ENCODE measurements at regions not wholly inside any gene's neighbourhood (a gene's known extent, or its start where the extent isn't known, plus 50 kb on each side); places are given as distances from the start of the nearest gene placed in this dataset.

DNA sequence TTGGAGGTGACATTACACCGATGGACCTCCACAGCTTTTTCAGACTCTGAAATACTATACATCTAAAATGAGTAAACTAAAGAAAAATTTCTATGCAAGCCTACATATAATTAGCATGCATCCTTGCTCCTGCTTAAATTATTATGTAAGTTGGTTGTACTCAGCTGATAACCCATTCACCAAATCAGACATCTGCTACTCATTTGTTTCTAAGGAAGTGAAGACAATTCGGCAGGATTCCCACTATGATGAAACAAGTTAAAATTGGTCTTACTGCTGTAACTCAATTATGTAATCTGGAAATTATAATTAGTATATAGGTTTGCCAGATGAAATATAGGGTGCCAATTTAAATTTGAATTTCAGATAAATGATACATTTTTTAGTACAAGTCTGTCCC is 59.5 kb upstream of the FGF13 start:
- Histone ChIP-seq H2AFZ (ENCODE audit: low read length) (no peak overlapping the region), H3K4me3 (ENCODE audit: low read depth, low read length, poor library complexity, severe bottlenecking) (no peak overlapping the region), H3K79me2 (ENCODE audit: insufficient read depth, low read depth, low read length) (no peaks in the 10 kb centered on the region), H3K36me3 (ENCODE audit: insufficient read depth, low read length) (no peaks in the 10 kb centered on the region), H3K4me2 (ENCODE audit: low read length) (no peak overlapping the region), H3K9me2 (ENCODE audit: insufficient read depth, low read length) (no peaks in the 10 kb centered on the region), H3K4me1 (ENCODE audit: insufficient read depth, low read length, poor library complexity, severe bottlenecking) (no peaks in the 10 kb centered on the region), H3K27ac (ENCODE audit: low read depth, low read length, poor library complexity, severe bottlenecking) (no peak overlapping the region), H4K20me1 (ENCODE audit: insufficient read depth, low read length) (no peaks in the 10 kb centered on the region), H3K9me3 (ENCODE audit: low read length) (no peaks in the 10 kb centered on the region)
- no peak for TF ChIP-seq EZH2phosphoT487 (IDR thresholded peaks at IDR 0.05; ENCODE audit: borderline replicate concordance, low read depth, low read length)
- TF ChIP-seq, protein P1, sequence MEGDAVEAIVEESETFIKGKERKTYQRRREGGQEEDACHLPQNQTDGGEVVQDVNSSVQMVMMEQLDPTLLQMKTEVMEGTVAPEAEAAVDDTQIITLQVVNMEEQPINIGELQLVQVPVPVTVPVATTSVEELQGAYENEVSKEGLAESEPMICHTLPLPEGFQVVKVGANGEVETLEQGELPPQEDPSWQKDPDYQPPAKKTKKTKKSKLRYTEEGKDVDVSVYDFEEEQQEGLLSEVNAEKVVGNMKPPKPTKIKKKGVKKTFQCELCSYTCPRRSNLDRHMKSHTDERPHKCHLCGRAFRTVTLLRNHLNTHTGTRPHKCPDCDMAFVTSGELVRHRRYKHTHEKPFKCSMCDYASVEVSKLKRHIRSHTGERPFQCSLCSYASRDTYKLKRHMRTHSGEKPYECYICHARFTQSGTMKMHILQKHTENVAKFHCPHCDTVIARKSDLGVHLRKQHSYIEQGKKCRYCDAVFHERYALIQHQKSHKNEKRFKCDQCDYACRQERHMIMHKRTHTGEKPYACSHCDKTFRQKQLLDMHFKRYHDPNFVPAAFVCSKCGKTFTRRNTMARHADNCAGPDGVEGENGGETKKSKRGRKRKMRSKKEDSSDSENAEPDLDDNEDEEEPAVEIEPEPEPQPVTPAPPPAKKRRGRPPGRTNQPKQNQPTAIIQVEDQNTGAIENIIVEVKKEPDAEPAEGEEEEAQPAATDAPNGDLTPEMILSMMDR (conservative IDR thresholded peaks at IDR 0.05; ENCODE audit: low read length): no peak
- no TSS peak for BruUV-seq (replicated peaks)
- intact Hi-C loops (cut with micrococcal nuclease; ENCODE audit: unreplicated experiment): loop anchor here (10.0 kb wide), 1 partner anchor 794 kb away; no protein-coding TSS in a partner anchor
- ChIA-PET CTCF (ENCODE audit: unreplicated experiment) (no interaction called here), POLR2A (no interaction called here)
- no peak for DNase-seq (ENCODE audit: low spot score)

DNA sequence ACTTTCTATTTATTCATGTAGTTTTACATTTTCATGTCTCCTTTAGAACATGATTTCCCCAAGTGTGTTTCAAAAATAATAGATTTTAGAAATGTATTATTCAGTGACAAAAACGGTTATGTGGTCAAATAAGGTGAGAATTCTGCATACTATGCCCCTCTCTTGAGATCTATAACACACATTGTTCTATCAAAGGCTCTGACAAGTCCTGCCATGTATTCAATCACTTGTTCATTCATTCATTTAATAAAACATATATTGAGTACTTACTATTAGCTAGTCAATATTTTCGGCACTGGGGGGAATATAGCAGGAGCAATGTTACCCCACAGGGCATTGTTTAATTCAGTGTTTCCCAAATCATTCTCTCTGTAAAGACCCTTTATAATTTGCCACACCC is 58.4 kb upstream of the FGF13 start:
- no peak overlapping the region for H3K4me2 ChIP-seq (ENCODE audit: low read length)
- H3K27ac ChIP-seq (ENCODE audit: low read depth, low read length, poor library complexity, severe bottlenecking): no peak overlapping the region
- H3K79me2 ChIP-seq (ENCODE audit: insufficient read depth, low read depth, low read length): no peaks in the 10 kb centered on the region
- H3K36me3 ChIP-seq (ENCODE audit: insufficient read depth, low read length): no peaks in the 10 kb centered on the region
- POLR2A ChIA-PET: no interaction called here
- no peaks in the 10 kb centered on the region for H3K4me1 ChIP-seq (ENCODE audit: insufficient read depth, low read length, poor library complexity, severe bottlenecking)
- CTCF ChIA-PET (ENCODE audit: unreplicated experiment): no interaction called here
- no peak overlapping the region for H3K4me3 ChIP-seq (ENCODE audit: low read depth, low read length, poor library complexity, severe bottlenecking)
- BruUV-seq (replicated peaks): no TSS peak
- H3K9me3 ChIP-seq (ENCODE audit: low read length): no peaks in the 10 kb centered on the region
- intact Hi-C loops (cut with micrococcal nuclease; ENCODE audit: unreplicated experiment): loop anchor here (10.0 kb wide), 1 partner anchor 795 kb away; no protein-coding TSS in a partner anchor
- H3K9me2 ChIP-seq (ENCODE audit: insufficient read depth, low read length): no peaks in the 10 kb centered on the region
- DNase-seq (ENCODE audit: low spot score): no peak
- TF ChIP-seq, protein P1 (conservative IDR thresholded peaks at IDR 0.05; ENCODE audit: low read length): no peak
- TF ChIP-seq EZH2phosphoT487 (IDR thresholded peaks at IDR 0.05; ENCODE audit: borderline replicate concordance, low read depth, low read length): no peak
- H2AFZ ChIP-seq (ENCODE audit: low read length): no peak overlapping the region
- H4K20me1 ChIP-seq (ENCODE audit: insufficient read depth, low read length): no peaks in the 10 kb centered on the region

DNA sequence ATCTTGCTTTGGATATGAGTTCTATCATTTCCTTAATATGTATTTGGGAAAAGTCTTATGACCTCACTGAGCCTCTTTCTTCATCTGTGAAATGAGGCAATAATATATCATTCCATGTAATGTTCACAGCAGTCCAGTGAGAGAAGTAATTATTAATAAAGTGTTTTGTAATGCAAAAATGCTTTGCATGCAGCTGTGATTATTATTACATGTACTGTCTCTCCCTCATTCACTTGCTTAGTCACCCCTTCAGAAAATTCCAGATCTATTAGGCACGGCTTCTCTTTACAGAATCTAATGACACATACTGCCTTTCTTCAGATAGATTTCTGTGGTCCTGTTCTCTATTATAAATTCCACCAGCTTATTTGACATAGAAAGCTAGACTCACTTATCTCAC is 53.5 kb upstream of the FGF13 start:
- TF ChIP-seq, protein P1 (conservative IDR thresholded peaks at IDR 0.05; ENCODE audit: low read length): no peak
- no peak for TF ChIP-seq EZH2phosphoT487 (IDR thresholded peaks at IDR 0.05; ENCODE audit: borderline replicate concordance, low read depth, low read length)
- Histone ChIP-seq H3K9me2 (ENCODE audit: insufficient read depth, low read length) (no peaks in the 10 kb centered on the region), H3K4me2 (ENCODE audit: low read length) (no peak overlapping the region), H3K79me2 (ENCODE audit: insufficient read depth, low read depth, low read length) (no peaks in the 10 kb centered on the region), H4K20me1 (ENCODE audit: insufficient read depth, low read length) (no peaks in the 10 kb centered on the region), H2AFZ (ENCODE audit: low read length) (no peak overlapping the region), H3K36me3 (ENCODE audit: insufficient read depth, low read length) (no peaks in the 10 kb centered on the region), H3K4me1 (ENCODE audit: insufficient read depth, low read length, poor library complexity, severe bottlenecking) (no peaks in the 10 kb centered on the region), H3K4me3 (ENCODE audit: low read depth, low read length, poor library complexity, severe bottlenecking) (no peak overlapping the region), H3K27ac (ENCODE audit: low read depth, low read length, poor library complexity, severe bottlenecking) (no peak overlapping the region), H3K9me3 (ENCODE audit: low read length) (no peaks in the 10 kb centered on the region)
- intact Hi-C loops (cut with micrococcal nuclease; ENCODE audit: unreplicated experiment): no loop called here
- no TSS peak for BruUV-seq (replicated peaks)
- no peak for DNase-seq (ENCODE audit: low spot score)
- POLR2A ChIA-PET: no interaction called here
- CTCF ChIA-PET (ENCODE audit: unreplicated experiment): no interaction called here
